Smooth muscle cell (in vitro differentiated cells): ENCODE measurements at regions not wholly inside any gene's neighbourhood (a gene's known extent, or its start where the extent isn't known, plus 50 kb on each side); places are given as distances from the start of the nearest gene placed in this dataset.

Experiments
- DNase-seq: peaks from one replicate; lab custom pipeline; 2025; ENCODE audit not compliant: unreplicated experiment; lab: John Stamatoyannopoulos, UW
- H2AFZ ChIP-seq: fragments of 200-600 bp; sonication (generic); 2 replicates; pipeline ENCODE4 v1.6.0; 2016; ENCODE audit warnings: antibody characterized with exemption, low read depth, mild to moderate bottlenecking
- H3F3A ChIP-seq: fragments of 200-600 bp; sonication (generic); 2 replicates; pipeline ENCODE4 v1.6.0; 2017; ENCODE audit warnings: antibody characterized with exemption, low read depth
- H3K27ac ChIP-seq: fragments of 200-600 bp; sonication (generic); 2 replicates; pipeline ENCODE4 v1.5.1; 2016; ENCODE audit warnings: low read depth, mild to moderate bottlenecking
- H3K27me3 ChIP-seq: fragments of 200-600 bp; sonication (generic); 2 replicates; pipeline ENCODE4 v1.6.1; 2016; ENCODE audit warnings: low read depth, mild to moderate bottlenecking
- H3K36me3 ChIP-seq: fragments of 200-600 bp; sonication (generic); 2 replicates; pipeline ENCODE4 v1.5.1; 2016; ENCODE audit warnings: low read depth
- H3K4me1 ChIP-seq: fragments of 200-600 bp; sonication (generic); 2 replicates; pipeline ENCODE4 v1.5.1; 2016; ENCODE audit warnings: low read depth
- H3K4me2 ChIP-seq: fragments of 200-600 bp; sonication (generic); 2 replicates; pipeline ENCODE4 v1.6.0; 2016; ENCODE audit warnings: mild to moderate bottlenecking
- H3K4me3 ChIP-seq: fragments of 200-600 bp; sonication (generic); 2 replicates; pipeline ENCODE4 v1.5.1; 2016; ENCODE audit warnings: mild to moderate bottlenecking
- H3K79me2 ChIP-seq: fragments of 200-600 bp; sonication (generic); 2 replicates; pipeline ENCODE4 v1.6.0; 2016; ENCODE audit warnings: low read depth, mild to moderate bottlenecking
- H3K9ac ChIP-seq: fragments of 200-600 bp; sonication (generic); 2 replicates; pipeline ENCODE4 v1.6.0; 2016; ENCODE audit warnings: low read depth
- H3K9me3 ChIP-seq: fragments of 200-600 bp; sonication (generic); replicated peaks from 2 replicates; pipeline ENCODE4 v1.5.1; 2016; ENCODE audit warnings: low read depth
- H4K20me1 ChIP-seq: fragments of 200-600 bp; sonication (generic); 2 replicates; pipeline ENCODE4 v1.6.0; 2016; ENCODE audit warnings: low read depth
- CTCF ChIP-seq: fragments of 200-600 bp; sonication (generic); IDR thresholded peaks from 2 replicates; pipeline ENCODE4 v1.5.1; 2017; ENCODE audit warnings: borderline replicate concordance, mild to moderate bottlenecking, antibody characterized with exemption; ENCODE audit not compliant: insufficient read depth, poor library complexity, severe bottlenecking
- WGBS: methylation state at CpG from one replicate; pipeline ENCODE4 v1.1.7; 2016; ENCODE audit warnings: low lambda C conversion rate; 5-methylcytosine and 5-hydroxymethylcytosine counted together

- no peak overlapping the region for H3K4me2 ChIP-seq
- peaks cover 7% of the 10 kb centered on the region for H3K9me3 ChIP-seq
- 59% methylated on average over 3 of the region's 3 CpGs for WGBS
- no peak overlapping the region for H3K27ac ChIP-seq
- H3F3A ChIP-seq: no peaks in the 10 kb centered on the region
- no peaks in the 10 kb centered on the region for H3K79me2 ChIP-seq
- TF ChIP-seq CTCF: no peak
- no peaks in the 10 kb centered on the region for H3K36me3 ChIP-seq
- no peaks in the 10 kb centered on the region for H3K27me3 ChIP-seq
- H3K4me1 ChIP-seq: no peaks in the 10 kb centered on the region
- H4K20me1 ChIP-seq: no peaks in the 10 kb centered on the region
- no peak overlapping the region for H2AFZ ChIP-seq
- no peak for DNase-seq
- H3K9ac ChIP-seq: no peak overlapping the region
- H3K4me3 ChIP-seq: no peak overlapping the region
Observed at GRCh38 chr19:27876489-27876888, 1336.5 kb downstream of the UQCRFS1 start.

- Histone ChIP-seq H4K20me1 (no peaks in the 10 kb centered on the region), H3K36me3 (no peaks in the 10 kb centered on the region), H3K9me3 (peaks cover 13% of the 10 kb centered on the region), H2AFZ (no peak overlapping the region), H3F3A (no peaks in the 10 kb centered on the region), H3K9ac (no peak overlapping the region), H3K27me3 (no peaks in the 10 kb centered on the region), H3K4me3 (no peak overlapping the region), H3K4me2 (no peak overlapping the region), H3K4me1 (no peaks in the 10 kb centered on the region), H3K27ac (no peak overlapping the region), H3K79me2 (no peaks in the 10 kb centered on the region)
- no peak for DNase-seq
- TF ChIP-seq CTCF: no peak
- WGBS: 66% methylated on average over 4 of the region's 4 CpGs
Observed at GRCh38 chr19:27872370-27872769, 1340.6 kb downstream of the UQCRFS1 start.

- Histone ChIP-seq H3K9me3 (peaks cover 18% of the 10 kb centered on the region), H3K9ac (no peak overlapping the region), H3K4me1 (no peaks in the 10 kb centered on the region), H3K79me2 (no peaks in the 10 kb centered on the region), H3K27ac (no peak overlapping the region), H2AFZ (no peak overlapping the region), H3K36me3 (no peaks in the 10 kb centered on the region), H3F3A (no peaks in the 10 kb centered on the region), H4K20me1 (no peaks in the 10 kb centered on the region), H3K27me3 (no peaks in the 10 kb centered on the region), H3K4me2 (no peak overlapping the region), H3K4me3 (no peak overlapping the region)
- TF ChIP-seq CTCF: no peak
- DNase-seq: no peak
Observed at GRCh38 chr19:27870293-27870692, 1342.7 kb downstream of the UQCRFS1 start.

- Histone ChIP-seq H3K9ac (no peak overlapping the region), H3K36me3 (no peaks in the 10 kb centered on the region), H3K27ac (no peak overlapping the region), H3K79me2 (no peaks in the 10 kb centered on the region), H3F3A (no peaks in the 10 kb centered on the region), H3K4me1 (no peaks in the 10 kb centered on the region), H4K20me1 (no peaks in the 10 kb centered on the region), H2AFZ (no peak overlapping the region), H3K27me3 (no peaks in the 10 kb centered on the region), H3K4me3 (no peak overlapping the region), H3K4me2 (no peak overlapping the region), H3K9me3 (peaks cover 18% of the 10 kb centered on the region)
- DNase-seq: no peak
- no peak for TF ChIP-seq CTCF
Observed at GRCh38 chr19:27868007-27868406, 1344.9 kb downstream of the UQCRFS1 start.
